ENCODE measurements at regions not wholly inside any gene's neighbourhood (a gene's known extent, or its start where the extent isn't known, plus 50 kb on each side); places are given as distances from the start of the nearest gene placed in this dataset.

- TF ChIP-seq EP300 (IDR thresholded peaks at IDR 0.05) (no peak), CTCF (IDR thresholded peaks at IDR 0.05) (no peak), POLR2A (IDR thresholded peaks at IDR 0.05) (no peak)
- DNase-seq = no peak
- Histone ChIP-seq H3K27me3 (no peaks in the 10 kb centered on the region), H3K36me3 (no peaks in the 10 kb centered on the region), H3K9me3 (no peaks in the 10 kb centered on the region), H3K4me1 (ENCODE audit: insufficient read depth) (no peaks in the 10 kb centered on the region), H3K4me3 (no peak overlapping the region), H3K27ac (no peak overlapping the region)
- 93 to 95% (median 94%) methylated on average over 5 of the region's 5 CpGs for WGBS, 3 donors
- intact Hi-C loops (cut with DNase I) = no loop called here
Measured at GRCh38 chr7:41247143-41247865, 455.6 kb downstream of the INHBA start.

GRCh38 chr7:41245916-41246315, 457.0 kb downstream of the INHBA start:
- TF ChIP-seq EP300 (IDR thresholded peaks at IDR 0.05) (no peak), CTCF (IDR thresholded peaks at IDR 0.05) (no peak), POLR2A (IDR thresholded peaks at IDR 0.05) (no peak)
- intact Hi-C loops (cut with DNase I) = no loop called here
- H3K36me3 ChIP-seq = no peaks in the 10 kb centered on the region
- H3K27me3 ChIP-seq = no peaks in the 10 kb centered on the region
- H3K9me3 ChIP-seq = no peaks in the 10 kb centered on the region
- H3K4me1 ChIP-seq (ENCODE audit: insufficient read depth) = no peaks in the 10 kb centered on the region
- 79 to 93% (median 92%) methylated on average over 1 of the region's 1 CpG for WGBS, 3 donors
- DNase-seq = no peak
- H3K27ac ChIP-seq = no peak overlapping the region
- H3K4me3 ChIP-seq = no peak overlapping the region

- WGBS, 3 donors = 81 to 87% (median 86%) methylated on average over 4 of the region's 4 CpGs
- no peaks in the 10 kb centered on the region for H3K9me3 ChIP-seq
- intact Hi-C loops (cut with DNase I) = loop anchor here in 1 of 4 donors (5.0 kb wide), 1 partner anchor 1808 kb away; no protein-coding TSS in a partner anchor
- DNase-seq = no peak
- H3K27ac ChIP-seq = no peak overlapping the region
- H3K4me3 ChIP-seq = no peak overlapping the region
- no peaks in the 10 kb centered on the region for H3K4me1 ChIP-seq (ENCODE audit: insufficient read depth)
- TF ChIP-seq POLR2A (IDR thresholded peaks at IDR 0.05) = no peak
- no peak for TF ChIP-seq EP300 (IDR thresholded peaks at IDR 0.05)
- no peak for TF ChIP-seq CTCF (IDR thresholded peaks at IDR 0.05)
- no peaks in the 10 kb centered on the region for H3K27me3 ChIP-seq
- no peaks in the 10 kb centered on the region for H3K36me3 ChIP-seq
Measured at GRCh38 chr7:41244246-41244645, 458.6 kb downstream of the INHBA start.

- TF ChIP-seq EP300 (IDR thresholded peaks at IDR 0.05) = no peak
- TF ChIP-seq CTCF (IDR thresholded peaks at IDR 0.05) = no peak
- no peak for TF ChIP-seq POLR2A (IDR thresholded peaks at IDR 0.05)
- Histone ChIP-seq H3K27me3 (no peaks in the 10 kb centered on the region), H3K27ac (no peak overlapping the region), H3K4me3 (no peak overlapping the region), H3K9me3 (no peaks in the 10 kb centered on the region), H3K36me3 (no peaks in the 10 kb centered on the region), H3K4me1 (ENCODE audit: insufficient read depth) (no peaks in the 10 kb centered on the region)
- intact Hi-C loops (cut with DNase I) = loop anchor here in 1 of 4 donors (5.0 kb wide), 1 partner anchor 1811 kb away; no protein-coding TSS in a partner anchor
- DNase-seq = no peak
- WGBS, 3 donors = 90 to 96% (median 95%) methylated on average over 6 of the region's 6 CpGs
Measured at GRCh38 chr7:41241641-41242040, 461.2 kb downstream of the INHBA start.
